GM12878 (cell line): ENCODE measurements at regions not wholly inside any gene's neighbourhood (a gene's known extent, or its start where the extent isn't known, plus 50 kb on each side); places are given as distances from the start of the nearest gene placed in this dataset.

Source experiments
- ATAC-seq: fragments of 200-7000 bp; cut with Tn5 transposase; 3 replicates; pipeline ENCODE4 v1.9.1; 2020; ENCODE audit warnings: mild to moderate bottlenecking, moderate library complexity
- BruUV-seq: library from RNA; stranded (reverse); fragments of 400-500 nt; replicated peaks from 2 replicates; lab custom pipeline; 2021; lab: Mats Ljungman, UMichigan
- CTCF ChIA-PET: fragments of 300-600 bp; sonication (Branson Sonifier 250); formaldehyde crosslinking; extraction: SDS; loops from one replicate; lab custom pipeline; 2021; ENCODE audit warnings: inconsistent platforms; lab: Yijun Ruan, JAX
- POLR2A ChIA-PET: fragments of 350-600 bp; formaldehyde crosslinking; extraction: SDS; loops from one replicate; lab custom pipeline; 2021; ENCODE audit warnings: inconsistent platforms; lab: Charles Lee
- RAD21 ChIA-PET: fragments of 300-600 bp; sonication (Branson Sonifier 250); formaldehyde crosslinking; loops from one replicate; lab custom pipeline; 2023; ENCODE audit warnings: antibody characterized with exemption; ENCODE audit not compliant: unreplicated experiment; lab: Charles Lee
- SMC1A ChIA-PET: fragments of 300-600 bp; sonication (Branson Sonifier 250); formaldehyde crosslinking; loops from one replicate; lab custom pipeline; 2023; ENCODE audit not compliant: unreplicated experiment, uncharacterized antibody; lab: Charles Lee
- DNase-seq: peaks from one replicate; pipeline ENCODE4 v3.0.0-alpha.2; 2011; ENCODE audit warnings: low read depth, low spot score
- FAIRE-seq: peaks from 3 replicates; lab custom pipeline; 2011; peaks lifted over from hg19 to GRCh38; lab: Jason Lieb, UNC
- H2AFZ ChIP-seq: 2 replicates; pipeline ENCODE4 v1.6.0; 2011; ENCODE audit warnings: low read depth, low read length, control low read depth; ENCODE audit not compliant: control insufficient read depth
- H3K27ac ChIP-seq: 2 replicates; pipeline ENCODE4 v1.5.1; 2011; ENCODE audit warnings: control low read depth; ENCODE audit not compliant: control insufficient read depth, insufficient read depth
- H3K27me3 ChIP-seq, 2 experiments: replicated peaks in 1 of 2; 2 replicates each; pipeline versions ENCODE4 v1.6.0 to v1.6.1; 2011; ENCODE audit warnings: low read length in 1 of 2; ENCODE audit not compliant: control insufficient read depth in 2 of 2, insufficient read depth in 2 of 2
- H3K36me3 ChIP-seq, 2 experiments: 2 replicates each; pipeline ENCODE4 v1.5.1; 2011; ENCODE audit warnings: low read length in 1 of 2; ENCODE audit not compliant: control insufficient read depth in 2 of 2, insufficient read depth in 2 of 2
- H3K4me1 ChIP-seq: 2 replicates; pipeline ENCODE4 v1.6.1; 2011; ENCODE audit warnings: mild to moderate bottlenecking, low read length, moderate library complexity, mixed read lengths; ENCODE audit not compliant: control insufficient read depth, insufficient read depth
- H3K4me2 ChIP-seq: 2 replicates; pipeline ENCODE4 v1.6.0; 2011; ENCODE audit warnings: control low read depth; ENCODE audit not compliant: control insufficient read depth, insufficient read depth
- H3K4me3 ChIP-seq: fragments of 200-600 bp; sonication (generic); 2 replicates; pipeline ENCODE4 v1.5.1; 2016
- H3K79me2 ChIP-seq: 2 replicates; pipeline ENCODE4 v1.6.0; 2011; ENCODE audit warnings: low read length; ENCODE audit not compliant: control insufficient read depth, insufficient read depth
- H3K9ac ChIP-seq: 2 replicates; pipeline ENCODE4 v1.8.0; 2011; ENCODE audit warnings: low read length, control low read depth, mixed read lengths; ENCODE audit not compliant: control insufficient read depth, insufficient read depth
- H3K9me3 ChIP-seq: replicated peaks from 3 replicates; pipeline ENCODE4 v1.5.1; 2011; ENCODE audit warnings: mild to moderate bottlenecking, low read length; ENCODE audit not compliant: control insufficient read depth, insufficient read depth
- H4K20me1 ChIP-seq: 2 replicates; pipeline ENCODE4 v1.6.0; 2011; ENCODE audit not compliant: control insufficient read depth, insufficient read depth
- CTCF ChIP-seq, 3 experiments: IDR thresholded peaks in 2 of 3; conservative IDR thresholded peaks in 1 of 3; 2 replicates each; pipeline ENCODE4 v1.5.1; 2011; ENCODE audit warnings: low read depth in 3 of 3, low read length in 3 of 3, mild to moderate bottlenecking in 3 of 3, control low read depth in 2 of 3, moderate library complexity in 2 of 3, inconsistent platforms in 1 of 3, mixed read lengths in 1 of 3; ENCODE audit not compliant: control insufficient read depth in 2 of 3, insufficient read depth in 1 of 3; ENCODE audit errors: extremely low read depth in 1 of 3
- CUX1 ChIP-seq: IDR thresholded peaks from 2 replicates; pipeline ENCODE4 v1.6.1; 2012; ENCODE audit warnings: improper control_type of control experiment, low read depth, low read length; ENCODE audit not compliant: insufficient replicate concordance
- EP300 ChIP-seq, 2 experiments: fragments of 150-350 bp in 1 of 2; IDR thresholded peaks; 2 replicates each; pipeline ENCODE4 v1.6.1; 2011 to 2012; ENCODE audit warnings: low read depth in 2 of 2, low read length in 2 of 2, borderline replicate concordance in 1 of 2, improper control_type of control experiment in 1 of 2, inconsistent platforms in 1 of 2; ENCODE audit not compliant: control insufficient read depth in 1 of 2
- KDM1A ChIP-seq: fragments of 200-600 bp; sonication (generic); IDR thresholded peaks from 2 replicates; pipeline ENCODE4 v1.6.1; 2016; ENCODE audit warnings: borderline replicate concordance
- MYB ChIP-seq: fragments of 150-350 bp; IDR thresholded peaks from 2 replicates; pipeline ENCODE4 v1.6.1; 2014; ENCODE audit warnings: mild to moderate bottlenecking, low read depth, low read length, borderline replicate concordance
- MYC ChIP-seq: IDR thresholded peaks from 2 replicates; pipeline ENCODE4 v1.6.1; 2011; ENCODE audit warnings: mild to moderate bottlenecking, low read length, moderate library complexity, inconsistent platforms; ENCODE audit not compliant: insufficient read depth, insufficient replicate concordance, insufficient read length, severe bottlenecking
- NFYA ChIP-seq: IDR thresholded peaks from 2 replicates; pipeline ENCODE4 v1.6.1; 2011; ENCODE audit warnings: low read depth, mild to moderate bottlenecking, low read length, improper control_type of control experiment, borderline replicate concordance
- NKRF ChIP-seq: fragments of 450-650 bp; conservative IDR thresholded peaks from 2 replicates; pipeline ENCODE4 v1.6.1; 2017; ENCODE audit warnings: mild to moderate bottlenecking, moderate library complexity
- NR2C2 ChIP-seq: IDR thresholded peaks from 2 replicates; pipeline ENCODE4 v1.6.1; 2011; ENCODE audit warnings: borderline replicate concordance, low read depth; ENCODE audit not compliant: control insufficient read depth, insufficient read length
- PAX5 ChIP-seq: IDR thresholded peaks from 2 replicates; pipeline ENCODE4 v1.6.1; 2011; ENCODE audit warnings: low read depth, low read length, borderline replicate concordance
- PML ChIP-seq: IDR thresholded peaks from 2 replicates; pipeline ENCODE4 v1.6.1; 2012; ENCODE audit warnings: low read length, inconsistent platforms
- RFX5 ChIP-seq: IDR thresholded peaks from 2 replicates; pipeline ENCODE4 v1.6.1; 2011; ENCODE audit warnings: low read depth, low read length, improper control_type of control experiment
- SMAD5 ChIP-seq: IDR thresholded peaks from 2 replicates; pipeline ENCODE4 v1.6.1; 2016; ENCODE audit warnings: antibody characterized with exemption, low read depth
- TARDBP ChIP-seq: IDR thresholded peaks from 2 replicates; pipeline ENCODE4 v1.6.1; 2016; ENCODE audit warnings: borderline replicate concordance
- WRNIP1 ChIP-seq: IDR thresholded peaks from 2 replicates; pipeline ENCODE4 v1.6.1; 2011; ENCODE audit warnings: low read depth, low read length, improper control_type of control experiment, borderline replicate concordance
- ZNF622 ChIP-seq: fragments of 450-650 bp; IDR thresholded peaks from 2 replicates; pipeline ENCODE4 v1.6.1; 2017; ENCODE audit warnings: mild to moderate bottlenecking, inconsistent platforms
- WGBS: methylation state at CpG from one replicate; pipeline ENCODE4 v1.1.6; 2016; ENCODE audit warnings: low lambda C conversion rate; ENCODE audit not compliant: insufficient replicate concordance, insufficient coverage; ENCODE audit errors: missing lambda C conversion rate; 5-methylcytosine and 5-hydroxymethylcytosine counted together
- in situ Hi-C: fragments of 300-500 bp; cut with MboI; formaldehyde crosslinking; loops from 9 replicates; pipeline ENCODE4 v1.14.3; 2018; ENCODE audit warnings: mixed read lengths
- intact Hi-C: fragments of 100-400 bp; cut with micrococcal nuclease; formaldehyde crosslinking; loops from one replicate; pipeline ENCODE4 v1.14.2; 2022; ENCODE audit not compliant: unreplicated experiment

- RAD21 ChIA-PET: no interaction called here
- in situ Hi-C loops: no loop called here
- TF ChIP-seq SMAD5: no peak
- no peak for TF ChIP-seq PML
- TF ChIP-seq NFYA: no peak
- no peak for TF ChIP-seq NKRF
- no peak for TF ChIP-seq PAX5
- no peak for TF ChIP-seq CTCF (IDR thresholded peaks at IDR 0.05 in 2 of 3, conservative IDR thresholded peaks at IDR 0.05 in 1 of 3; ENCODE audit: control insufficient read depth in 2 of 3, extremely low read depth in 1 of 3, insufficient read depth in 1 of 3, low read depth in 3 of 3, low read length in 3 of 3)
- no peak for TF ChIP-seq KDM1A
- TF ChIP-seq MYB: no peak
- TF ChIP-seq NR2C2: no peak
- TF ChIP-seq RFX5: no peak
- no peak for TF ChIP-seq ZNF622
- no peak for TF ChIP-seq CUX1
- TF ChIP-seq MYC: no peak
- TF ChIP-seq TARDBP: no peak
- TF ChIP-seq EP300 (IDR thresholded peaks at IDR 0.05; ENCODE audit: borderline replicate concordance in 1 of 2, control insufficient read depth in 1 of 2, low read depth in 2 of 2, low read length in 2 of 2): no peak
- no peak for TF ChIP-seq WRNIP1
Measured at GRCh38 chr11:106384429-106384828, 307.0 kb downstream of the AASDHPPT start.

More at GRCh38 chr11:106384429-106384828, 307.0 kb downstream of the AASDHPPT start:
- Histone ChIP-seq H3K4me1 (no peaks in the 10 kb centered on the region), H2AFZ (no peak overlapping the region), H4K20me1 (no peaks in the 10 kb centered on the region), H3K9me3 (no peaks in the 10 kb centered on the region; the same call in 2 of the 3 replicates), H3K4me2 (no peak overlapping the region), H3K4me3 (no peak overlapping the region), H3K9ac (no peak overlapping the region), H3K36me3 (no peaks in the 10 kb centered on the region), H3K27me3 (no peaks in the 10 kb centered on the region), H3K79me2 (no peaks in the 10 kb centered on the region), H3K27ac (no peak overlapping the region)
- DNase-seq (no peak), ATAC-seq (no peak), FAIRE-seq (no peak)
- ChIA-PET POLR2A (no interaction called here), SMC1A (no interaction called here), CTCF (no interaction called here)
- no TSS peak for BruUV-seq
- intact Hi-C loops: loop anchor here (10.0 kb wide), 1 partner anchor 230 kb away; no protein-coding TSS in a partner anchor
- WGBS: 0% methylated on average over 2 of the region's 2 CpGs
